ENCODE measurements at regions not wholly inside any gene's neighbourhood (a gene's known extent, or its start where the extent isn't known, plus 50 kb on each side); places are given as distances from the start of the nearest gene placed in this dataset.

- DNase-seq (no peak), ATAC-seq (no peak), FAIRE-seq (no peak)
- WGBS, 2 donors: 67 to 74% methylated on average over 1 of the region's 1 CpG
- TF ChIP-seq CTCF (IDR thresholded peaks at IDR 0.05): no peak
- H3K27me3 ChIP-seq: no peaks in the 10 kb centered on the region
- intact Hi-C loops (cut with DNase I): no loop called here
- H3K4me3 ChIP-seq: no peak overlapping the region
- no peaks in the 10 kb centered on the region for H3K4me1 ChIP-seq
- no peaks in the 10 kb centered on the region for H3K9me3 ChIP-seq
- no peak overlapping the region for H3K27ac ChIP-seq
- no peaks in the 10 kb centered on the region for H3K36me3 ChIP-seq
These were observed 154.6 kb upstream of the CTAGE1 start for GRCh38 chr18:22572341-22572740.

GRCh38 chr18:22579271-22579670, 161.6 kb upstream of the CTAGE1 start:
- Histone ChIP-seq H3K27me3 (no peaks in the 10 kb centered on the region), H3K27ac (no peak overlapping the region), H3K4me3 (no peak overlapping the region), H3K36me3 (no peaks in the 10 kb centered on the region), H3K4me1 (no peaks in the 10 kb centered on the region), H3K9me3 (no peaks in the 10 kb centered on the region)
- ATAC-seq (no peak), DNase-seq (no peak), FAIRE-seq (no peak)
- intact Hi-C loops (cut with DNase I): no loop called here
- 70 to 89% methylated on average over 5 of the region's 5 CpGs for WGBS, 2 donors
- no peak for TF ChIP-seq CTCF (IDR thresholded peaks at IDR 0.05)

- Histone ChIP-seq H3K4me3 (no peak overlapping the region), H3K27me3 (no peaks in the 10 kb centered on the region), H3K27ac (no peak overlapping the region), H3K4me1 (no peaks in the 10 kb centered on the region), H3K9me3 (no peaks in the 10 kb centered on the region), H3K36me3 (no peaks in the 10 kb centered on the region)
- intact Hi-C loops (cut with DNase I): no loop called here
- no peak for FAIRE-seq
- WGBS, 2 donors: 31 to 49% methylated on average over 1 of the region's 1 CpG
- no peak for ATAC-seq
- TF ChIP-seq CTCF (IDR thresholded peaks at IDR 0.05): no peak
- no peak for DNase-seq
These were observed 167.6 kb upstream of the CTAGE1 start for GRCh38 chr18:22585333-22585732.

- no peaks in the 10 kb centered on the region for H3K27me3 ChIP-seq
- TF ChIP-seq CTCF (IDR thresholded peaks at IDR 0.05): no peak
- FAIRE-seq: no peak
- H3K9me3 ChIP-seq: no peaks in the 10 kb centered on the region
- intact Hi-C loops (cut with DNase I): no loop called here
- no peaks in the 10 kb centered on the region for H3K4me1 ChIP-seq
- peak in 1 of 4 donors; percentile 27 for ATAC-seq
- no peak overlapping the region for H3K27ac ChIP-seq
- H3K36me3 ChIP-seq: no peaks in the 10 kb centered on the region
- WGBS, 2 donors: 65% methylated on average over 2 of the region's 2 CpGs
- DNase-seq: no peak
- H3K4me3 ChIP-seq: no peak overlapping the region
These were observed 168.1 kb upstream of the CTAGE1 start for GRCh38 chr18:22585821-22586220.

GRCh38 chr18:22591222-22591621, 173.5 kb upstream of the CTAGE1 start:
- Histone ChIP-seq H3K27ac (no peak overlapping the region), H3K9me3 (no peaks in the 10 kb centered on the region), H3K4me1 (no peaks in the 10 kb centered on the region), H3K4me3 (no peak overlapping the region), H3K36me3 (no peaks in the 10 kb centered on the region), H3K27me3 (no peaks in the 10 kb centered on the region)
- intact Hi-C loops (cut with DNase I): no loop called here
- DNase-seq (no peak), ATAC-seq (no peak), FAIRE-seq (no peak)
- no peak for TF ChIP-seq CTCF (IDR thresholded peaks at IDR 0.05)
- 40 to 61% methylated on average over 1 of the region's 1 CpG for WGBS, 2 donors
